Spleen (tissue), 11 donors: ENCODE measurements at regions not wholly inside any gene's neighbourhood (a gene's known extent, or its start where the extent isn't known, plus 50 kb on each side); places are given as distances from the start of the nearest gene placed in this dataset.

ENCODE experiments used
- DNase-seq: peaks from one replicate; pipeline ENCODE4 v3.0.0-alpha.2; 2020
- H3K27ac ChIP-seq, 8 donors: fragments of 200-600 bp; sonication (generic) in 7 of 8; 1 replicate in 4 of 8; 2 replicates in 4 of 8; pipeline versions ENCODE4 v1.5.0 to v1.8.0; 2016 to 2021; ENCODE audit warnings: inconsistent platforms in 4 of 8, mild to moderate bottlenecking in 4 of 8, moderate library complexity in 1 of 8
- H3K27me3 ChIP-seq, 7 donors: fragments of 200-600 bp; sonication (generic) in 6 of 7; replicated peaks in 1 of 7; 1 replicate in 4 of 7; 2 replicates in 3 of 7; pipeline versions ENCODE4 v1.5.0 to v1.8.0; 2016 to 2021; ENCODE audit warnings: inconsistent platforms in 3 of 7, mild to moderate bottlenecking in 1 of 7
- H3K36me3 ChIP-seq, 6 donors: fragments of 200-600 bp; sonication (generic) in 5 of 6; 1 replicate in 4 of 6; 2 replicates in 2 of 6; pipeline versions ENCODE4 v1.5.0 to v1.8.0; 2016 to 2021; ENCODE audit warnings: inconsistent platforms in 2 of 6
- H3K4me1 ChIP-seq, 6 donors: fragments of 200-600 bp; sonication (generic) in 5 of 6; 1 replicate in 3 of 6; 2 replicates in 3 of 6; pipeline versions ENCODE4 v1.5.0 to v1.8.0; 2016 to 2021; ENCODE audit warnings: inconsistent platforms in 3 of 6
- H3K4me3 ChIP-seq, 8 donors: fragments of 200-600 bp; sonication (generic) in 7 of 8; 1 replicate in 4 of 8; 2 replicates in 4 of 8; pipeline versions ENCODE4 v1.5.0 to v1.8.0; 2016 to 2021; ENCODE audit warnings: inconsistent platforms in 4 of 8, mild to moderate bottlenecking in 4 of 8, moderate library complexity in 2 of 8
- H3K9me3 ChIP-seq, 8 donors: fragments of 200-600 bp; sonication (generic) in 7 of 8; 1 replicate in 4 of 8; 2 replicates in 4 of 8; pipeline versions ENCODE4 v1.5.0 to v1.8.0; 2016 to 2021; ENCODE audit warnings: inconsistent platforms in 4 of 8
- POLR2A ChIP-seq, 3 donors: fragments of 450-650 bp; IDR thresholded peaks; one replicate each; pipeline ENCODE4 v1.5.1; 2017; ENCODE audit warnings: antibody characterized with exemption in 3 of 3, mild to moderate bottlenecking in 1 of 3
- POLR2AphosphoS5 ChIP-seq, 3 donors: sonication (generic); formaldehyde crosslinking; IDR thresholded peaks; one replicate each; pipeline ENCODE4 v1.5.1; 2017; ENCODE audit warnings: antibody characterized with exemption in 3 of 3
- WGBS, 5 donors: extraction: QIAGEN DNeasy Blood & Tissue Kit in 3 of 5; methylation state at CpG; one replicate each; pipeline versions ENCODE4 v1.1.5 to v1.1.7; 2013 to 2018; 5-methylcytosine and 5-hydroxymethylcytosine counted together
- intact Hi-C: fragments of 100-400 bp; cut with DNase I; formaldehyde crosslinking; loops from one replicate; pipeline ENCODE4 v1.15.0; 2023; ENCODE audit warnings: low total_unique reads
- TF ChIP-seq, protein P1 (sequence below), 11 experiments: fragments of 200-600 bp in 7 of 11; fragments of 450-650 bp in 4 of 11; sonication (generic) in 4 of 11; IDR thresholded peaks in 8 of 11; conservative IDR thresholded peaks in 3 of 11; 1 replicate in 7 of 11; 2 replicates in 4 of 11; pipeline versions ENCODE4 v1.4.0 to v1.8.0; 2016 to 2021; ENCODE audit warnings: antibody characterized with exemption in 11 of 11, inconsistent platforms in 4 of 11, mild to moderate bottlenecking in 1 of 11
- donor health status: healthy with polysubstance abuse.
- donor health status: DM: no; HTN: no; CAD: no; lungs with moderate emphysema.
- donor health status: DM: no; HTN: no; CAD: no.
- donor health status: Bipolar disorder and iron deficiency.
- donor health status: healthy.
- donor health status: DM: no; HTN: no; CAD: no.
- donor health status: DM: yes; HTN: yes; CAD: no.

DNA sequence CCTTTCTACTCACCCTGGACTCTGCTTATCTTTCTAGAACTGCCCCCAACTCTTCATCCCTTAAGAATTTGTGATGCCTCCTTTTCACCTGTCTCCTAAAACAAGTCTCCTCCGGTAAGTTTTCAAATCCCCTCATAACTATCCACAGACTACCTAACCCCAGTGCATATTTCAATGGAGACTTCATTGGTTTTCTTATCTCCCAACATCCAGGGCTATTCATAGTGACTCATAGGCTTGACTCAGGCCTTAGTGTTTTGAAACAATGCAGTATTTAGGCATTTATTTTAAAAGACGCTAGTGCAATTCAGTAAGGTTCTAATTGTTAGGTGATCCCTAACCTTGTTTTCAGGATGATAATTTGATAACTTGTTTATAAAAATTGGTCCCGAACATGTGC, 399.2 kb downstream of the CPS1 start:
- no peak for DNase-seq
- Histone ChIP-seq H3K27me3 (no peaks in the 10 kb centered on the region), H3K4me1 (no peaks in the 10 kb centered on the region), H3K9me3 (peaks cover 0 to 7% (median 0%) of the 10 kb centered on the region in 8 donors), H3K36me3 (no peaks in the 10 kb centered on the region), H3K27ac (no peak overlapping the region), H3K4me3 (no peak overlapping the region)
- intact Hi-C loops: no loop called here
- TF ChIP-seq POLR2A (IDR thresholded peaks at IDR 0.05) (no peak), POLR2AphosphoS5 (IDR thresholded peaks at IDR 0.05) (no peak)
- TF ChIP-seq, protein P1, sequence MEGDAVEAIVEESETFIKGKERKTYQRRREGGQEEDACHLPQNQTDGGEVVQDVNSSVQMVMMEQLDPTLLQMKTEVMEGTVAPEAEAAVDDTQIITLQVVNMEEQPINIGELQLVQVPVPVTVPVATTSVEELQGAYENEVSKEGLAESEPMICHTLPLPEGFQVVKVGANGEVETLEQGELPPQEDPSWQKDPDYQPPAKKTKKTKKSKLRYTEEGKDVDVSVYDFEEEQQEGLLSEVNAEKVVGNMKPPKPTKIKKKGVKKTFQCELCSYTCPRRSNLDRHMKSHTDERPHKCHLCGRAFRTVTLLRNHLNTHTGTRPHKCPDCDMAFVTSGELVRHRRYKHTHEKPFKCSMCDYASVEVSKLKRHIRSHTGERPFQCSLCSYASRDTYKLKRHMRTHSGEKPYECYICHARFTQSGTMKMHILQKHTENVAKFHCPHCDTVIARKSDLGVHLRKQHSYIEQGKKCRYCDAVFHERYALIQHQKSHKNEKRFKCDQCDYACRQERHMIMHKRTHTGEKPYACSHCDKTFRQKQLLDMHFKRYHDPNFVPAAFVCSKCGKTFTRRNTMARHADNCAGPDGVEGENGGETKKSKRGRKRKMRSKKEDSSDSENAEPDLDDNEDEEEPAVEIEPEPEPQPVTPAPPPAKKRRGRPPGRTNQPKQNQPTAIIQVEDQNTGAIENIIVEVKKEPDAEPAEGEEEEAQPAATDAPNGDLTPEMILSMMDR (IDR thresholded peaks at IDR 0.05 in 8 of 11, conservative IDR thresholded peaks at IDR 0.05 in 3 of 11): no peak
- WGBS, 5 donors: 78 to 87% (median 84%) methylated on average over 3 of the region's 3 CpGs

DNA sequence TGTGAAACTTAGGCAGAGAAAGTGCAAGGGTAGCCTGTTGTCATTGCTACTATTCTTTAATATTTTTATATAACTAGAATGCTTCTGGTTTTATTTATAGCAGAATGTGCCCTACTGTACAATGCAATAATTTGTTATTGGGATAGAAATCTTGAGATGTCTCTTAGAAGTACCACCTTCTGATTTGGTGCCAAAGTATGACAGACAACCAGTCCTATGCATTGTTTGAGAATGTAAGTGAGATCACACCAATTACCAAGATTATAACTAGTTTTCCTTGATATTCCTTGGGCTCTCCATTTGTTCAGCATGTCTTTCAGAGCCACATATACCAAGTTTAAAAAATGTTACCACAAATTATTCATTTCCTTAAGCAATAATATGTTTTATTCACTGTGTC, 399.7 kb downstream of the CPS1 start:
- Histone ChIP-seq H3K27ac (no peak overlapping the region), H3K9me3 (peaks cover 0 to 3% (median 0%) of the 10 kb centered on the region in 8 donors), H3K27me3 (no peaks in the 10 kb centered on the region), H3K4me3 (no peak overlapping the region), H3K36me3 (no peaks in the 10 kb centered on the region), H3K4me1 (no peaks in the 10 kb centered on the region)
- DNase-seq: no peak
- TF ChIP-seq POLR2AphosphoS5 (IDR thresholded peaks at IDR 0.05) (no peak), POLR2A (IDR thresholded peaks at IDR 0.05) (no peak)
- TF ChIP-seq, protein P1 (IDR thresholded peaks at IDR 0.05 in 8 of 11, conservative IDR thresholded peaks at IDR 0.05 in 3 of 11): no peak
- intact Hi-C loops: no loop called here

DNA sequence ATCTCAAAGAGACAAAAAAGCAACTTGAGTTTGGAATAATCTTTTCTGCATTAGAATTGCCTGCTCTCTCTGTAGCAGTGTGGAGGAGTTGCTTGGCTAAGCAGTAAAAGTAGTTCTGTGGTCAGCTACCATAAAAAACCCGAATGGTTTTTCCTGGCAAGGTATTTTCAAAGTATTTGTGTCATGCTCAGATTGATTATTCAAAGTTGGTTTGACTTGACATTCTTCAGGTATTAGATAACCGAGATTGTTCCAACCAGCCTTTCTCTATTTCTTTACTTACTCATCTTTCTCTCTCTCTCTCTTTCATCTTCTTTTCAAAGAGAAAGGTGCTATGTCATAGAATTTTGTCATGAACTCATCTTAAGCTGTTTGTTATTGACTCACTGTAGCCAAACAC, 404.9 kb downstream of the CPS1 start:
- no peaks in the 10 kb centered on the region for H3K4me1 ChIP-seq
- H3K27ac ChIP-seq: no peak overlapping the region
- H3K4me3 ChIP-seq: no peak overlapping the region
- no peak for DNase-seq
- H3K9me3 ChIP-seq: no peaks in the 10 kb centered on the region
- 21 to 68% (median 59%) methylated on average over 2 of the region's 2 CpGs for WGBS, 5 donors
- TF ChIP-seq, protein P1 (IDR thresholded peaks at IDR 0.05 in 8 of 11, conservative IDR thresholded peaks at IDR 0.05 in 3 of 11): no peak
- TF ChIP-seq POLR2A (IDR thresholded peaks at IDR 0.05) (no peak), POLR2AphosphoS5 (IDR thresholded peaks at IDR 0.05) (no peak)
- no peaks in the 10 kb centered on the region for H3K27me3 ChIP-seq
- no peaks in the 10 kb centered on the region for H3K36me3 ChIP-seq
- intact Hi-C loops: no loop called here

DNA sequence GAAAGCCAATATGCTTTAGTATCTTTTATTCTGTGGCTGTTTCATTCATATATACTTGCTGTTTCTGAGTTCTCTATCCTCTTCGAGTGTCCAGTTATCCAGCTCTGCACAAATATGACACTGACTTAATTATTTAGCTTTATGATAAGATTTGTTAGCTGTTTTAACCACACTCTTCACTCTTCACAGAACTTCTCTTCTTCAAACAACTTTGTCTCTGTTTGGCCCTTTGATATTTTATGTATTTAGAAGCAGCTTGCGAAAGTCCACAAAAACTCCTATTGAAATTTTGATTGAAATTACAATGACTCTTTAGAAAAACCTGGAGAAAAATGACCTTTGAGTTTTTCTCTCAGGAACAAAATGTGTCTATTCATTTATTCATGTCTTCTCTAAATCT, 407.0 kb downstream of the CPS1 start:
- H3K9me3 ChIP-seq: no peaks in the 10 kb centered on the region
- no peak overlapping the region for H3K27ac ChIP-seq
- H3K4me1 ChIP-seq: no peaks in the 10 kb centered on the region
- intact Hi-C loops: no loop called here
- H3K4me3 ChIP-seq: no peak overlapping the region
- no peak for DNase-seq
- TF ChIP-seq POLR2A (IDR thresholded peaks at IDR 0.05) (no peak), POLR2AphosphoS5 (IDR thresholded peaks at IDR 0.05) (no peak)
- TF ChIP-seq, protein P1 (IDR thresholded peaks at IDR 0.05 in 8 of 11, conservative IDR thresholded peaks at IDR 0.05 in 3 of 11): no peak
- 78 to 94% (median 81%) methylated on average over 2 of the region's 2 CpGs for WGBS, 5 donors
- no peaks in the 10 kb centered on the region for H3K36me3 ChIP-seq
- H3K27me3 ChIP-seq: no peaks in the 10 kb centered on the region
